ENCODE measurements at regions not wholly inside any gene's neighbourhood (a gene's known extent, or its start where the extent isn't known, plus 50 kb on each side); places are given as distances from the start of the nearest gene placed in this dataset.

DNA sequence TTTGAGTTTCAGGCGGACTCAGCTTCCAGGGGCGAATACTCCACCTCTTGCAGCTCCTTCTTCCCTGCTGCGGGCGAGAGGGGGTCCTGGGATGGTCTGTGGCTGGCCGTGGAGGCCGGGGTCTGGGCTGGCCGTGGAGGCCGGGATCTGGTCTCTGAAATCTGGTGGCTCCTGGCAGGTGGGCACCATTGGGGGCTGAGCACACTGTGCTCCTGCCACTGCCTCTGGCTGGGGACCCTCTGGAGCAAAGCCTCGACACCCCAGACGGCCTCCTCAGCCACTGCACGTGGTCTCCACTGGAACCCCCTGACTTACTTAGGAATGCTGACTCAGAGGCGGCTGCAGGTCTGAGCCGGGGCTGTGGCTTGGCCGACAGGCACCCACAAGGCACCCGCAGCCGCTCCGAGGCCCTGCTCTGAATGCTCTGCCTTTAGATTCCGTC lies 100.1 kb upstream of the ALKAL2 start:
- Mint-ChIP-seq H3K9me3 (no peaks in the 10 kb centered on the region), H3K27me3 (no peaks in the 10 kb centered on the region), H3K36me3 (ENCODE audit: low read depth) (no peaks in the 10 kb centered on the region), H3K4me3 (no peak overlapping the region), H3K4me1 (ENCODE audit: low read depth) (no peaks in the 10 kb centered on the region), H3K27ac (no peak overlapping the region)
- Histone ChIP-seq H3K27me3 (ENCODE audit: control insufficient read depth in 1 of 2, insufficient read depth in 2 of 2, low read length in 2 of 2) (no peaks in the 10 kb centered on the region), H3K36me3 (ENCODE audit: insufficient read depth, low read length) (no peaks in the 10 kb centered on the region), H3K4me1 (ENCODE audit: insufficient read depth, low read length) (peaks cover 5% of the 10 kb centered on the region), H3K4me3 (ENCODE audit: low read length) (no peak overlapping the region), H3K27ac (ENCODE audit: low read depth in 1 of 2, low read length in 2 of 2) (no peak overlapping the region), H3K9me3 (ENCODE audit: control insufficient read depth in 1 of 2, insufficient read depth in 1 of 2, low read length in 2 of 2) (no peaks in the 10 kb centered on the region)
- ChIA-PET POLR2A (no interaction called here), CTCF (no interaction called here)
- DNase-seq = no peak
- intact Hi-C loops (cut with DNase I, micrococcal nuclease) = no loop called here
- TF ChIP-seq, protein P1, sequence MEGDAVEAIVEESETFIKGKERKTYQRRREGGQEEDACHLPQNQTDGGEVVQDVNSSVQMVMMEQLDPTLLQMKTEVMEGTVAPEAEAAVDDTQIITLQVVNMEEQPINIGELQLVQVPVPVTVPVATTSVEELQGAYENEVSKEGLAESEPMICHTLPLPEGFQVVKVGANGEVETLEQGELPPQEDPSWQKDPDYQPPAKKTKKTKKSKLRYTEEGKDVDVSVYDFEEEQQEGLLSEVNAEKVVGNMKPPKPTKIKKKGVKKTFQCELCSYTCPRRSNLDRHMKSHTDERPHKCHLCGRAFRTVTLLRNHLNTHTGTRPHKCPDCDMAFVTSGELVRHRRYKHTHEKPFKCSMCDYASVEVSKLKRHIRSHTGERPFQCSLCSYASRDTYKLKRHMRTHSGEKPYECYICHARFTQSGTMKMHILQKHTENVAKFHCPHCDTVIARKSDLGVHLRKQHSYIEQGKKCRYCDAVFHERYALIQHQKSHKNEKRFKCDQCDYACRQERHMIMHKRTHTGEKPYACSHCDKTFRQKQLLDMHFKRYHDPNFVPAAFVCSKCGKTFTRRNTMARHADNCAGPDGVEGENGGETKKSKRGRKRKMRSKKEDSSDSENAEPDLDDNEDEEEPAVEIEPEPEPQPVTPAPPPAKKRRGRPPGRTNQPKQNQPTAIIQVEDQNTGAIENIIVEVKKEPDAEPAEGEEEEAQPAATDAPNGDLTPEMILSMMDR (IDR thresholded peaks at IDR 0.05) = no peak
- ATAC-seq (ENCODE audit: poor library complexity) = no peak

DNA sequence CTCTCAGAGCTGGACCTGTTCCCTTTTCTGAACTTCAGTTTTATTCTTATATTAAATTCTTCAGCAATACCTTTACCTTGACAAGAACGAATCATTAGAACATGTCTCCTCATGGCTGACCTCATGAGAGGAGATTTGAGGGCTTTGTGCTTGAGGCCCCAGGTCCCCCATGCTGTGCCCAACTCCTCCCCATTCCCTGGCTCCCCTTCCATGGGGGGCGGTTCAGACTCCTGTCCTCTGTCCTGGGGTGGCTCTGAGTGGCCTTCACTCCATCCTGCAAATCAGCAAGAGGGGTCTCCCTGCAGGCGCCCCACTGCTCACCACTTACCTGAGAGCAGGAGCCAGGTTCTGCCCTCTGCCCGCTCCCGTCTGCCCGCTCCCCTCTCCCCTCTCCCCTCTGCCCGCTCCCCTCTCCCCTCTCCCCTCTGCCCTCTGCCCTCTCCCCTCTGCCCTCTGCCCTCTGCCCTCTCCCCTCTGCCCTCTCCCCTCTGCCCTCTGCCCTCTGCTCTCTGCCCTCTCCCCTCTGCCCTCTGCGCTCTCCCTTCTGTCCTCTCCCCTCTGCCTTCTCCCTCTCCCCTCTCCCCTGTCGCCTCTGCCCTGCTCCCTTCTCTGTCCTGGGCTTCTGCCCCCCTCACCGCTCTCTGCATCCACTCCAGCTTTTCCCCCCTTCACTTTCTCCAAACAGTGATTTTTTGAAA lies 98.7 kb upstream of the ALKAL2 start:
- H3K9me3 ChIP-seq (ENCODE audit: control insufficient read depth in 1 of 2, insufficient read depth in 1 of 2, low read length in 2 of 2) = no peaks in the 10 kb centered on the region
- H3K27me3 ChIP-seq (ENCODE audit: control insufficient read depth in 1 of 2, insufficient read depth in 2 of 2, low read length in 2 of 2) = peaks cover 0 to under 1% of the 10 kb centered on the region in 2 experiments
- Mint-ChIP-seq H3K4me3 (no peak overlapping the region), H3K27ac (no peak overlapping the region), H3K36me3 (ENCODE audit: low read depth) (no peaks in the 10 kb centered on the region), H3K27me3 (no peaks in the 10 kb centered on the region), H3K9me3 (no peaks in the 10 kb centered on the region), H3K4me1 (ENCODE audit: low read depth) (no peaks in the 10 kb centered on the region)
- ChIA-PET CTCF (no interaction called here), POLR2A (no interaction called here)
- H3K4me3 ChIP-seq (ENCODE audit: low read length) = no peak overlapping the region
- DNase-seq = no peak
- no peaks in the 10 kb centered on the region for H3K36me3 ChIP-seq (ENCODE audit: insufficient read depth, low read length)
- TF ChIP-seq, protein P1 (IDR thresholded peaks at IDR 0.05) = no peak
- intact Hi-C loops (cut with DNase I, micrococcal nuclease) = no loop called here
- H3K4me1 ChIP-seq (ENCODE audit: insufficient read depth, low read length) = no peaks in the 10 kb centered on the region
- H3K27ac ChIP-seq (ENCODE audit: low read depth in 1 of 2, low read length in 2 of 2) = no peak overlapping the region
- ATAC-seq (ENCODE audit: poor library complexity) = no peak

DNA sequence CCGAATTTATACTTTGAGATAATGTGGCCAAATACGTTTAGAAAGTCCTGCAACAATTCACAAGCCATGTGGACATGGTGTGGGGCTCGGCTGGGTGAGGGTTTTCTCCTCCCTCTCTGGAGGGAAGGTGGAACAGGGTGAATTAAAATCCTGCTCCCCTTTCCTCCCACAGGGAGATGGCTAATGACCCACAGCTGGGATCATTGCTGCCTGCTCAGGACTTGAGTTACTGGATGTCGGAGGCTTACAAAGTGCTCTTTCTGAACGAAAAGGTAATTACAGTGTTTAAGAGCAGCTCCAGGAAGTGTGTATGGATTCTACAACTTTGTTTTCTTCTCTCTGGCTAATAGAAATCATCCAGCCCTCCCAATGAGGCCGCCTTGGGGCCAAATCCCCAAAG lies 97.9 kb upstream of the ALKAL2 start:
- Mint-ChIP-seq H3K4me3 (no peak overlapping the region), H3K27me3 (no peaks in the 10 kb centered on the region), H3K9me3 (no peaks in the 10 kb centered on the region), H3K27ac (no peak overlapping the region), H3K36me3 (ENCODE audit: low read depth) (no peaks in the 10 kb centered on the region), H3K4me1 (ENCODE audit: low read depth) (no peaks in the 10 kb centered on the region)
- intact Hi-C loops (cut with DNase I, micrococcal nuclease) = no loop called here
- Histone ChIP-seq H3K9me3 (ENCODE audit: control insufficient read depth in 1 of 2, insufficient read depth in 1 of 2, low read length in 2 of 2) (no peaks in the 10 kb centered on the region), H3K36me3 (ENCODE audit: insufficient read depth, low read length) (no peaks in the 10 kb centered on the region), H3K4me1 (ENCODE audit: insufficient read depth, low read length) (no peaks in the 10 kb centered on the region), H3K27ac (ENCODE audit: low read depth in 1 of 2, low read length in 2 of 2) (no peak overlapping the region), H3K4me3 (ENCODE audit: low read length) (no peak overlapping the region), H3K27me3 (ENCODE audit: control insufficient read depth in 1 of 2, insufficient read depth in 2 of 2, low read length in 2 of 2) (peaks cover 0 to 5% of the 10 kb centered on the region in 2 experiments)
- DNase-seq = no peak
- TF ChIP-seq, protein P1 (IDR thresholded peaks at IDR 0.05) = no peak
- ChIA-PET POLR2A (no interaction called here), CTCF (no interaction called here)
- no peak for ATAC-seq (ENCODE audit: poor library complexity)

Measured in CD4-positive, alpha-beta T cell (primary cell).